GM11168 (cell line): ENCODE measurements at regions not wholly inside any gene's neighbourhood (a gene's known extent, or its start where the extent isn't known, plus 50 kb on each side); places are given as distances from the start of the nearest gene placed in this dataset.

Experiments
- in situ Hi-C: fragments of 300-500 bp; cut with MboI; formaldehyde crosslinking; loops from one replicate; pipeline ENCODE4 v1.12.0; 2022; ENCODE audit warnings: low sequenced_read_pairs; ENCODE audit not compliant: unreplicated experiment

- in situ Hi-C loops, result loop anchor here (25.0 kb wide), 1 partner anchor 264 kb away; no protein-coding TSS in a partner anchor
These were observed 51.4 kb downstream of the MRPL36 start for GRCh38 chr5:1748271-1748670.

DNA sequence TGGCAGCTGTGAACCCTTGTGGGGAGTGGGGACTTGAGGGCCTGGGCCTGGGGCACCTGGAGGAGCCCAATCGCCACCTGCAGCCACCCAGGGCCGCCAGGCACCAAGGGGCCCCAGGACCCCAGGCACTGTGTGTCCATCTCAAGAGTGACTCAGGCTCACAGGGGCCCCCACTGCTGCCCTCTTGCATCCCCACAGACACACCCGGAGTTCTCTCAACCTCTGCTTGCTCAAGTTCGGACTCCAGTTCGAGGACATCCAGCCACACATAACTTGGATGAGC, 51.9 kb downstream of the MRPL36 start:
- in situ Hi-C loops, result loop anchor here (25.0 kb wide), 1 partner anchor 265 kb away; no protein-coding TSS in a partner anchor

DNA sequence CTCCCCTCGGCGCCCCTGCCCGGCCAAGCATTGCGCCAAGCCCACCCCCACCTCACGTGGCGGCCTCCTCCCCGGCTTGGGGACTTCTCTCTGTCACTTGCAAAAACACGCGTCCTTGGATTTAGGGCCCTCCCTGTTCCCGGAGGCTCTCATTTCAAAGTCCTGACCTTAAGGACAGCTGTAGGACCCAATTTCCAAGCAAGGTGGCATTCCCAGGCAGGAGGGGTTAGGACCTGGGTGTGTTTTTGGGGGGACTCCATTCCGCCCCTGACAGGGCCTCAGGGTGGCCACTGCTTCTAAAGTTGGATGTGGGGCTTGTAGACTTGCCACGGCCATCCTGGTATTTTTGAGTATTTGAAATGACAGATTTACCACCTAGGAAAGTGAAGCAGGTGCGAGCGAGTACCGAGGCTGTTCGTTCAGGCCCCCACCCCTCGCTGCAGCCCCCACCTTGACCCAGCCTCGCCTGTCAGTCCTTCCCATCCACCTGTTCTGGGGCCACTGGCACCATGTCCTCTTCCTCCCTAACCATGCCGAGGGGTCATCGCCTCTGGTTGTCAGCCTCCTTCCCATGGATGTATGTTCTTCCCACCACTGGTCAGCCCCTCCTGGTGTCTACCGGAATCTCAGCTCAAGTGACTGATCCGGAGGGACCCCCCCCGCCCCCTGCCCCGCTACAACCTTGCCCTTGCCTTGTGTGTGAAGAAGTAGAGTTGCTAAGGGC, 52.4 kb downstream of the MRPL36 start:
- in situ Hi-C loops, result loop anchor here (25.0 kb wide), 1 partner anchor 265 kb away; no protein-coding TSS in a partner anchor

- in situ Hi-C loops, result loop anchor here (25.0 kb wide), 1 partner anchor 266 kb away; no protein-coding TSS in a partner anchor
These were observed 53.1 kb downstream of the MRPL36 start for GRCh38 chr5:1746371-1747078.

DNA sequence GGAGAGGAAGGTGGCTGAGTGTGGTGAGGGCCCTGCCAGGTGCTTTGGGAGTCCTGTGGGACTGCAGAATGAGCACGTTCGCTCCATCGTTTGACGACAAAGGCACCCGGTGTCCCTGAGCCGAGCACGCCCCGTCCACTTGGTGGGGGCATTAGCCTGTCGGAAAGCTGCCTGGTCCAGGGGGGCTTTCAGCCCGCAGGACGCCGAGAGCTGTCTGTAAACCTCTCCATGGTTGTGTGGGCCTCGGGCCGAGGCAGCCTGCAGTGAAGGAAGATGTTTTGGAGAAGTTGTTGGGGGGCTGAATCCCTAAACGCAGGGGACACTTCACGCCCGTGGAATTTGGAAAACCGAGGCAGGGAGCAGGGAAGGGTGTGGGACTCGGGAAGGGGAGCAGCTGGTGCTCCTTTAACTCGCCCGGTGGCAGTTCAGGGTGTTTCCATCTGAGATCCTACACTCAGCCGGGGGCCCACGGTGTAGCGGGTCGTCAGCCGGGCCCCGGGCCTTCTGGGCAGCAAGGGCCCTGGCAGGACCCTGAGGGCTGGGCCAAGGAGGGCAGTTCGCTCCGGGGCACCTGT, 53.8 kb downstream of the MRPL36 start:
- in situ Hi-C loops, result loop anchor here (25.0 kb wide), 1 partner anchor 266 kb away; no protein-coding TSS in a partner anchor

DNA sequence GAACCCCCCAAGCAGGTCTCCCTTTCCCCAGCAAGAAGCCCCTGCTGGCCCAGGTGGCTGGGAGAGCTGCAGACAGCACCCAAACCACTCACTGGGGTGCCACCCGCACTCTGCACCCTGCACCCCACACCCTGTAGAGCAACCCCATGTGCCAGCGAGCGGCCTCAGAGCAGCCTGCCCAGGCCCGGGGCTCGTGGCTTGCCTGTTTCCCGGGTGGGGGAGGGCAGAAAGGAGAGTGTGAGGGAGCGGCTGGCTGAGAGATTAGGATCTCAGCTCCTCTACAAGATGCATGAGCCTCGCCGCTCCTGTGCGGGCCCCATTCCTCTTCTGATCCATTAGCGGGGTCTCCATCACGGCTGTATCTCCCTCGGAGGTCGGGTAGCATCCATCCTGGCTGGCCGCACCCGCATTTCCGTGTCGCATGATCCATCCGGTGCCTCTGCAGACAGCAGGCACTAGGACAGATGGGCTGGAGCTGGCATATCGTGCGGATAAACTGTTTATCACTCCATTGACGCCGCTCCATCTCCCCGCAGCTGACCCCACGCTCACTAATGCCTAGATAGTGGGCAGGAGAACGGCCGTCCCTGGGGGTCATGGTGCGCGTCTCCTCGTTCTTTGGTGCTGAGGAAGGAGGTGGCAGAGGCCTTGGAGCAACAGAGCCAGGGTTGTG, 54.4 kb downstream of the MRPL36 start:
- in situ Hi-C loops, result loop anchor here (25.0 kb wide), 1 partner anchor 267 kb away; no protein-coding TSS in a partner anchor

DNA sequence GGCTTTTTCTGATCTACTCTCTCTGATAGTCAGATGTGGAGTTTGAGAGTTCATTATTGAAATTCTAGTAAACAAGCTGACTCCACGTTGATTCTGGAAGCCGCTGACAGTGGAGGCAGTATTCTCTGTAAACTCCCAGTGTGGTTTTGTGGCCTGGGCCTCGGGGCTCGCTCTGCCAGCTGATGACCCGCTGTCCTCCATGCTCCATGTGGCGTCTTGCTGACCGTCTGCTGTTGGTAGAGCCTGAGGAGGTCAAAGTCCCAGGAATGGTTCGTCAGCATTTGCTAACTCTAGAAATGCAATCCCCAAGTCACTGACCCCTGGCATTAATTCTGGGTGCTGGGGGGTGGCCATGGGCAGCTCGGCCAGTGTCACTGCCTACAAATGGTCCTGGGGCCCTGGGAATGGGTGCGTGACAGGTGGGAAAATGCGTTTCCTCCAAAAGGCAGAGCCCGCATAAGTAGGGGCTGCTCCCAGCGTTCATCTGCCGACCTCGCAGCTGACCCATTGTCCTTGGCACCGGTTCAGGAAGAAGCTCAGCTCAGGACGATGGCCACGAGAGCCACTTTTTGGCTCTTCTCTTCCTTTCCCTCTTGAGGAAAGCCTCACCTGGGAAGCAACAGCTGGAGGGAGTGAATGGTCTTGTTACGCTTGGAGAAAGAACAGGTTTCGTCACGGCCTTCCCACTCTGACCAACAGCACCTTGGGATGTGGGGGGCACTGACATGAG, 55.1 kb downstream of the MRPL36 start:
- in situ Hi-C loops, result loop anchor here (25.0 kb wide), 1 partner anchor 268 kb away; no protein-coding TSS in a partner anchor

GRCh38 chr5:1743769-1744085, 55.9 kb downstream of the MRPL36 start:
- in situ Hi-C loops, result loop anchor here (25.0 kb wide), 1 partner anchor 269 kb away; no protein-coding TSS in a partner anchor

DNA sequence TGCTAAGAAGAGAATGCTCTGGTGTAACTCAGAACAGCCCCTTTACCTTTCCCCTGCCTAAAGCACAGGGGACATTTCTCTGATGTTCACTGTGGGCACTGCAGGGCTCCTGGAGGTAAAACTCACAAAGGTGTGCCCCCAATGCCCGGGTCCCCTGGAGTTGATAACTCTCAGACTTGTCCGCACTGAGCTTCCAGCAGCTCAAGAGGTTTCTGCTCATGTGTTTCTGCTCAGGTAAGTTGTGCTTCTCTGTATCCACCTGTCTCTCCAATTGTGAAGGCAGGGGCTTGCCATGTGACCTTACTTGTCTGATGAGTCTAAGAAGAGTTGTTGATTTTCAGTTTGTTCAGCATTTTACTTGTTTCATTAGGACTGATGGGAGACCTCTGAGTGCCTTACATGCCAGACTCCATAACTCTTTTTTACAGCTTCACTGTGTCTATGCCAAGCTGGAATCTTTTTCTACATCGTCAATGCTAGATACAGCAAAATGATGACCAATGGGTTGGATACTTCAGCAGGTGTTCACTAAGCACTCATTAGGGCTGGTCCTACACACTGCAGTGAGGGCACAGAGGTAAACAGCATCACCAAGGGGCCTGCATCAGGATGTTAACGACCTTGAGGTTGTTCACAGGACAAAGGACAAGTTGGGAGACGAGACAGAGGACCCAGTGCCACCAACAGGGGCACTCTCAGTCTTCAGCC, 56.4 kb downstream of the MRPL36 start:
- in situ Hi-C loops, result loop anchor here (25.0 kb wide), 1 partner anchor 269 kb away; no protein-coding TSS in a partner anchor

DNA sequence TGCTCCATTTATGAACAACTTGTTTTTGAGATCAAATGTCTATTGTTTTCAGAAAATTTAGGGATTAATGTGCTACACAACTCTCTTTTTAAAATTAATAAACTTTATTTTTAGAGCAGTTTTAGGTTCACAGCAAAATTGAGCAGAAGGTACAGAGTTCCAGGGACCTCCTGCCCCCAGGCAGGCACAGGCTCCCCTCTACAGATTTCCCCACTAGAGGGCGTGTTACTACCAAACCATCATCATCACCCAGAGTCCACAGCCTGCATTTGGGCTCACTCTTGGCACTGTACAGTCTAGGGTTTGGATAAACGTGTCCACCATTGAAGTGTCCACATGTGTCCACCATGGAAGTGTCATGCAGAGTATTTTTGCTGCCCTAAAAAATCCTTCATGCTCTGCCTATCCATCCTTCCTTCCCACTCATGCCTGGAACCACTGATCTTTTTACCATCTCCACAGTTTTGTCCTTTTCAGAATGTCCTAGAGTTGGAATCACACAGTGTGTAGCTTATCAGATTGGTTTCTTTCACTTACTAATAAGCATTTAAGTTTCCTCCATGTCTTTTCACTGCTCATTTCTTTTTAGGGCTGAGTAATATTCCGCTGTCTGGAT, 61.7 kb downstream of the MRPL36 start:
- in situ Hi-C loops, result loop anchor here (25.0 kb wide), 1 partner anchor 274 kb away; no protein-coding TSS in a partner anchor

- in situ Hi-C loops, result loop anchor here (25.0 kb wide), 1 partner anchor 275 kb away; no protein-coding TSS in a partner anchor
These were observed 62.5 kb downstream of the MRPL36 start for GRCh38 chr5:1736889-1737711.

DNA sequence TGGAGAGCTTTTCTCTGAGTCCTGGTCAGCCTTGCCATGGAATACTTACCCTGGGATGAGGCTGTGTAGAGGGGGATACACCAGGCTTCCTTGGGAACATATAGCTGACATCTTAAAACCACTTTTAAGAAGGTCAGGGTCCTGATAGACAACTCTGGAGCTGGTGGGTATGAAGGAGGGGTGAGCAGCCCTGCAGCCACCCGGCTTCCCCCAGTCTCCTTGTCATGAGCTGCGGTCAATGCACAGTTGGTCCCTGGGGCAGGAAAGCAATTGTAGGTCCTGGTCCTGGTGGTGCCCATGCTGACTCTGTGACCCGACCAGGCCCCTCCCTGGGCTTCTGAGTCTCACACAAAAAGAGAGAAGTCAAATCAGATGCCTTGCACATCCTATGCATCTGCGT, 63.6 kb downstream of the MRPL36 start:
- in situ Hi-C loops, result loop anchor here (25.0 kb wide), 1 partner anchor 276 kb away; no protein-coding TSS in a partner anchor

DNA sequence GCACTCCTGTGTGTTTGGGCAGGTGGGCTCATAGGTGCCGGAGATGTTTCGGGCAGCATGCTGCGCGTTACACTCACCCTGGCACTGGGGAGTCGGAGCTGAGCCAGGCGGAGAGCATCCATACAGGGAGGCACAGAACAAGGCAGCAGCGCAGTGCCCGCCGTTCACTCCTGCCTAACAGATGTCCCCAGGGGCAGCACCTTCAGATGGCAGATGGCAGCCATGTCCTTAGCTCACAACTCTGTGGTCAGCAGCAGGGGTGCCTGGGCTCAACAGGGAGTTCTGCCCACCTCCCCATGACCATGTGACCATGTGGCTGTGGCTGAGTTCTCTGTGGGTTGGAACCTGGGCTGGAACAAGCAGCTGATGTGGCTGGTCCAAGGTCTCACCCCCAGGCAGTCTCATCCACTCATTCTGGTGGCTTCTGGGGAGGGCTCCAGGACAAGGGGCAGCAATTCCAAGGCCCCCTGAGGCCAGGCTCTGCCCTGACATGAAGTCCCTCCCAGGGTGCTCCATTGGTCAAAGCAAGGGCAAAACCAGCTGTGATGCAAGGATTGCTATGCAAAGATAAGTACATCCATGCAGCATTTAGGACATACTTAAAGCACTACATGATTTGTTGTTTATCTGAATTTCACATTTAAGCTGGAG, 64.2 kb downstream of the MRPL36 start:
- in situ Hi-C loops, result loop anchor here (25.0 kb wide), 1 partner anchor 277 kb away; no protein-coding TSS in a partner anchor

DNA sequence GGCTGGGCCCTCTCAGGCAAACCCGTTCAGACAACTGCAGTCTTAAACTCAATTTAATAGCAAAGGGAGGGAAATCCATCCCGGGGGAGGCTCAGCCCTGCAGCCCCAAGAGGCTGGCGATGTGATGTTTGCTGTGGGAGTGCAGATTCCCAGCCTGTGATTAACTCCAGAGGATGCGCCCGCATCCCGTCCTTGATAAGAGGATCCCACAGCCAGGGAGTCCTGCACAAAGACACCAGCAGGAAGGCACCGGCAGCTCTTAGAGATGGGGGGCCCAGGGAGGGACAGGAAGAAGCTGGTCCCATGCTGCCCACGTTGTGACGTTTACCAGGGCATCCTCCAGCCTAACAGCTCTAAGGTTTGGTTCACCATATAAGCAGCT, 64.7 kb downstream of the MRPL36 start:
- in situ Hi-C loops, result loop anchor here (25.0 kb wide), 1 partner anchor 277 kb away; no protein-coding TSS in a partner anchor

GRCh38 chr5:1734271-1734907, 65.2 kb downstream of the MRPL36 start:
- in situ Hi-C loops, result loop anchor here (25.0 kb wide), 1 partner anchor 278 kb away; no protein-coding TSS in a partner anchor

- in situ Hi-C loops, result loop anchor here (25.0 kb wide), 1 partner anchor 279 kb away; no protein-coding TSS in a partner anchor
These were observed 66.3 kb downstream of the MRPL36 start for GRCh38 chr5:1733369-1733768.

- in situ Hi-C loops, result loop anchor here (25.0 kb wide), 1 partner anchor 279 kb away; no protein-coding TSS in a partner anchor
These were observed 66.7 kb downstream of the MRPL36 start for GRCh38 chr5:1732945-1733344.
